ENCODE measurements at regions not wholly inside any gene's neighbourhood (a gene's known extent, or its start where the extent isn't known, plus 50 kb on each side); places are given as distances from the start of the nearest gene placed in this dataset.

DNA sequence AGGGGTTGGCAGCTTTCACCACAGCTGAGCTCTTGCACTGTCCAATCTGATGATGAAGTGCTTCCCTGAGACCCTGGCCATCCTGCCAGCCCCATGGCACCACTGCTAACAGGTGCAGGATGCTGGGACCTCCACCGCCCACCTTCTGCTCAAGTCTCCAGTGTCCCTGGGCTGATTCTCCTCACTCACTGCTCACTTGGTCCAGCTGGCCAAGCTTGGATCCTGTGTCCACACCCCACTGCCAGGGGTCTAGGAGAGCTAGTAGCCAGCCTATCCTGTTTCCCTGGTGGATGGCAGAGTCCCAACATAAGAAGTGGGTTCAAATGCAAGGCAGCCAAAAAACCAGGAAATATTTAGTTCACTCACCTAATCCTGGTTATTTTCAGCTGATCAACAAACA is 217.2 kb upstream of the IRF2BP2 start:
- ChIA-PET CTCF (no interaction called here), RAD21 (ENCODE audit: low non-redundant PET in 1 of 2, low total read pairs in 2 of 2, uncharacterized antibody in 2 of 2, unreplicated experiment in 2 of 2) (no interaction called here), POLR2A (no interaction called here)
- Histone ChIP-seq H3K9me3 (ENCODE audit: control insufficient read depth in 1 of 2, insufficient read depth in 1 of 2, low read depth in 1 of 2, low read length in 2 of 2) (no peaks in the 10 kb centered on the region), H3K9me2 (ENCODE audit: insufficient read depth) (no peaks in the 10 kb centered on the region), H3K36me3 (ENCODE audit: control insufficient read depth in 1 of 2, insufficient read depth in 2 of 2, low read length in 2 of 2) (no peaks in the 10 kb centered on the region), H3K9ac (ENCODE audit: low read length) (no peak overlapping the region), H3K4me1 (ENCODE audit: control insufficient read depth in 1 of 2, insufficient read depth in 2 of 2, low read length in 2 of 2) (no peaks in the 10 kb centered on the region), H3K4me3 (replicated peaks in 1 of 2; ENCODE audit: low read depth in 1 of 2, low read length in 2 of 2) (no peak overlapping the region), H2AFZ (ENCODE audit: low read depth, low read length, poor library complexity, severe bottlenecking) (no peak overlapping the region), H3K27me3 (ENCODE audit: insufficient read depth, low read length) (peaks cover 19% of the 10 kb centered on the region; the same call in 1 of the 2 replicates), H4K20me1 (ENCODE audit: insufficient read depth) (no peaks in the 10 kb centered on the region), H3K79me2 (ENCODE audit: insufficient read depth, low read length) (no peaks in the 10 kb centered on the region), H3K4me2 (ENCODE audit: low read length) (no peak overlapping the region), H3K27ac (ENCODE audit: low read depth, low read length) (no peak overlapping the region)
- intact Hi-C loops (cut with micrococcal nuclease) = no loop called here
- BruUV-seq (replicated peaks) = no TSS peak
- no peak for TF ChIP-seq ZNF274 (IDR thresholded peaks at IDR 0.05; ENCODE audit: low read depth, low read length)
- TF ChIP-seq RAD21 (IDR thresholded peaks at IDR 0.05; ENCODE audit: low read depth) = no peak
- TF ChIP-seq EGR1 (IDR thresholded peaks at IDR 0.05; ENCODE audit: low read depth) = no peak
- no peak for TF ChIP-seq SRF (IDR thresholded peaks at IDR 0.05; ENCODE audit: low read depth)
- TF ChIP-seq, protein P1, sequence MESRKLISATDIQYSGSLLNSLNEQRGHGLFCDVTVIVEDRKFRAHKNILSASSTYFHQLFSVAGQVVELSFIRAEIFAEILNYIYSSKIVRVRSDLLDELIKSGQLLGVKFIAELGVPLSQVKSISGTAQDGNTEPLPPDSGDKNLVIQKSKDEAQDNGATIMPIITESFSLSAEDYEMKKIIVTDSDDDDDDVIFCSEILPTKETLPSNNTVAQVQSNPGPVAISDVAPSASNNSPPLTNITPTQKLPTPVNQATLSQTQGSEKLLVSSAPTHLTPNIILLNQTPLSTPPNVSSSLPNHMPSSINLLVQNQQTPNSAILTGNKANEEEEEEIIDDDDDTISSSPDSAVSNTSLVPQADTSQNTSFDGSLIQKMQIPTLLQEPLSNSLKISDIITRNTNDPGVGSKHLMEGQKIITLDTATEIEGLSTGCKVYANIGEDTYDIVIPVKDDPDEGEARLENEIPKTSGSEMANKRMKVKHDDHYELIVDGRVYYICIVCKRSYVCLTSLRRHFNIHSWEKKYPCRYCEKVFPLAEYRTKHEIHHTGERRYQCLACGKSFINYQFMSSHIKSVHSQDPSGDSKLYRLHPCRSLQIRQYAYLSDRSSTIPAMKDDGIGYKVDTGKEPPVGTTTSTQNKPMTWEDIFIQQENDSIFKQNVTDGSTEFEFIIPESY (IDR thresholded peaks at IDR 0.05; ENCODE audit: extremely low read depth, insufficient replicate concordance, low read length) = no peak
- no peak for TF ChIP-seq TCF7L2 (IDR thresholded peaks at IDR 0.05; ENCODE audit: borderline replicate concordance, extremely low read depth, insufficient read depth, insufficient read length)
- TF ChIP-seq, protein P2, sequence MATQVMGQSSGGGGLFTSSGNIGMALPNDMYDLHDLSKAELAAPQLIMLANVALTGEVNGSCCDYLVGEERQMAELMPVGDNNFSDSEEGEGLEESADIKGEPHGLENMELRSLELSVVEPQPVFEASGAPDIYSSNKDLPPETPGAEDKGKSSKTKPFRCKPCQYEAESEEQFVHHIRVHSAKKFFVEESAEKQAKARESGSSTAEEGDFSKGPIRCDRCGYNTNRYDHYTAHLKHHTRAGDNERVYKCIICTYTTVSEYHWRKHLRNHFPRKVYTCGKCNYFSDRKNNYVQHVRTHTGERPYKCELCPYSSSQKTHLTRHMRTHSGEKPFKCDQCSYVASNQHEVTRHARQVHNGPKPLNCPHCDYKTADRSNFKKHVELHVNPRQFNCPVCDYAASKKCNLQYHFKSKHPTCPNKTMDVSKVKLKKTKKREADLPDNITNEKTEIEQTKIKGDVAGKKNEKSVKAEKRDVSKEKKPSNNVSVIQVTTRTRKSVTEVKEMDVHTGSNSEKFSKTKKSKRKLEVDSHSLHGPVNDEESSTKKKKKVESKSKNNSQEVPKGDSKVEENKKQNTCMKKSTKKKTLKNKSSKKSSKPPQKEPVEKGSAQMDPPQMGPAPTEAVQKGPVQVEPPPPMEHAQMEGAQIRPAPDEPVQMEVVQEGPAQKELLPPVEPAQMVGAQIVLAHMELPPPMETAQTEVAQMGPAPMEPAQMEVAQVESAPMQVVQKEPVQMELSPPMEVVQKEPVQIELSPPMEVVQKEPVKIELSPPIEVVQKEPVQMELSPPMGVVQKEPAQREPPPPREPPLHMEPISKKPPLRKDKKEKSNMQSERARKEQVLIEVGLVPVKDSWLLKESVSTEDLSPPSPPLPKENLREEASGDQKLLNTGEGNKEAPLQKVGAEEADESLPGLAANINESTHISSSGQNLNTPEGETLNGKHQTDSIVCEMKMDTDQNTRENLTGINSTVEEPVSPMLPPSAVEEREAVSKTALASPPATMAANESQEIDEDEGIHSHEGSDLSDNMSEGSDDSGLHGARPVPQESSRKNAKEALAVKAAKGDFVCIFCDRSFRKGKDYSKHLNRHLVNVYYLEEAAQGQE (IDR thresholded peaks at IDR 0.05; ENCODE audit: low read depth) = no peak
- TF ChIP-seq ELF1 (IDR thresholded peaks at IDR 0.05; ENCODE audit: borderline replicate concordance, low read depth) = no peak
- TF ChIP-seq FOSL1 (IDR thresholded peaks at IDR 0.05; ENCODE audit: low read depth) = no peak
- no peak for TF ChIP-seq ZFX (IDR thresholded peaks at IDR 0.05)
- TF ChIP-seq, protein P3, sequence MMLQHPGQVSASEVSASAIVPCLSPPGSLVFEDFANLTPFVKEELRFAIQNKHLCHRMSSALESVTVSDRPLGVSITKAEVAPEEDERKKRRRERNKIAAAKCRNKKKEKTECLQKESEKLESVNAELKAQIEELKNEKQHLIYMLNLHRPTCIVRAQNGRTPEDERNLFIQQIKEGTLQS (IDR thresholded peaks at IDR 0.05) = no peak
- TF ChIP-seq, protein P4, sequence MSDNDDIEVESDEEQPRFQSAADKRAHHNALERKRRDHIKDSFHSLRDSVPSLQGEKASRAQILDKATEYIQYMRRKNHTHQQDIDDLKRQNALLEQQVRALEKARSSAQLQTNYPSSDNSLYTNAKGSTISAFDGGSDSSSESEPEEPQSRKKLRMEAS (IDR thresholded peaks at IDR 0.05) = no peak
- no peak for TF ChIP-seq SP1 (IDR thresholded peaks at IDR 0.05; ENCODE audit: low read depth)
- no peak for TF ChIP-seq YY1 (IDR thresholded peaks at IDR 0.05; ENCODE audit: extremely low read depth, insufficient replicate concordance, low read depth, low read length)
- TF ChIP-seq, protein P5, sequence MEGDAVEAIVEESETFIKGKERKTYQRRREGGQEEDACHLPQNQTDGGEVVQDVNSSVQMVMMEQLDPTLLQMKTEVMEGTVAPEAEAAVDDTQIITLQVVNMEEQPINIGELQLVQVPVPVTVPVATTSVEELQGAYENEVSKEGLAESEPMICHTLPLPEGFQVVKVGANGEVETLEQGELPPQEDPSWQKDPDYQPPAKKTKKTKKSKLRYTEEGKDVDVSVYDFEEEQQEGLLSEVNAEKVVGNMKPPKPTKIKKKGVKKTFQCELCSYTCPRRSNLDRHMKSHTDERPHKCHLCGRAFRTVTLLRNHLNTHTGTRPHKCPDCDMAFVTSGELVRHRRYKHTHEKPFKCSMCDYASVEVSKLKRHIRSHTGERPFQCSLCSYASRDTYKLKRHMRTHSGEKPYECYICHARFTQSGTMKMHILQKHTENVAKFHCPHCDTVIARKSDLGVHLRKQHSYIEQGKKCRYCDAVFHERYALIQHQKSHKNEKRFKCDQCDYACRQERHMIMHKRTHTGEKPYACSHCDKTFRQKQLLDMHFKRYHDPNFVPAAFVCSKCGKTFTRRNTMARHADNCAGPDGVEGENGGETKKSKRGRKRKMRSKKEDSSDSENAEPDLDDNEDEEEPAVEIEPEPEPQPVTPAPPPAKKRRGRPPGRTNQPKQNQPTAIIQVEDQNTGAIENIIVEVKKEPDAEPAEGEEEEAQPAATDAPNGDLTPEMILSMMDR (IDR thresholded peaks at IDR 0.05 in 2 of 3, conservative IDR thresholded peaks at IDR 0.05 in 1 of 3; ENCODE audit: borderline replicate concordance in 1 of 3, insufficient read depth in 1 of 3, low read depth in 2 of 3, low read length in 2 of 3) = no peak
- no peak for TF ChIP-seq CEBPB (IDR thresholded peaks at IDR 0.05; ENCODE audit: low read depth)
- TF ChIP-seq EZH2phosphoT487 (IDR thresholded peaks at IDR 0.05; ENCODE audit: borderline replicate concordance) = no peak
- no peak for TF ChIP-seq JUND (IDR thresholded peaks at IDR 0.05)
- TF ChIP-seq SIN3A (IDR thresholded peaks at IDR 0.05; ENCODE audit: low read depth) = no peak
- TF ChIP-seq CBX3 (IDR thresholded peaks at IDR 0.05; ENCODE audit: low read depth) = no peak
- DNase-seq (ENCODE audit: low read depth, low spot score) (no peak), ATAC-seq (no peak)
